GM18507 (cell line): ENCODE measurements at regions not wholly inside any gene's neighbourhood (a gene's known extent, or its start where the extent isn't known, plus 50 kb on each side); places are given as distances from the start of the nearest gene placed in this dataset.
"Not testable (repeated sequence)": the region's sequence is repeated elsewhere in the genome, so short reads cannot be mapped to it uniquely, and the experiment has no call there.

Experiments
- DNase-seq: peaks from one replicate; pipeline ENCODE4 v3.0.0; 2011; ENCODE audit warnings: low read depth; ENCODE audit not compliant: insufficient read length; ENCODE audit errors: extremely low spot score
- FAIRE-seq: peaks from 2 replicates; lab custom pipeline; 2011; peaks lifted over from hg19 to GRCh38; lab: Jason Lieb, UNC

- no peak for FAIRE-seq
Observed at GRCh38 chr12:25883026-25883916, 75.2 kb upstream of the RASSF8 start.

GRCh38 chr12:25884024-25884919 lies 74.2 kb upstream of the RASSF8 start:
- DNase-seq (no peak), FAIRE-seq (no peak)

More at GRCh38 chr12:25883026-25883916, 75.2 kb upstream of the RASSF8 start:
- DNase-seq, result no peak

- FAIRE-seq, result no peak
- no peak for DNase-seq
Observed at GRCh38 chr12:25884920-25885234, 73.6 kb upstream of the RASSF8 start.

GRCh38 chr12:25886396-25886795 lies 72.1 kb upstream of the RASSF8 start:
- FAIRE-seq (no peak), DNase-seq (no peak)

- FAIRE-seq (no peak), DNase-seq (no peak)
Observed at GRCh38 chr12:25887367-25887766, 71.1 kb upstream of the RASSF8 start.

GRCh38 chr12:25889185-25889584 lies 69.3 kb upstream of the RASSF8 start:
- FAIRE-seq (no peak), DNase-seq (no peak)

- FAIRE-seq, DNase-seq: not testable (repeated sequence)
Observed at GRCh38 chr12:25891095-25891494, 67.4 kb upstream of the RASSF8 start.

GRCh38 chr12:25894759-25895158 lies 63.7 kb upstream of the RASSF8 start:
- DNase-seq (no peak), FAIRE-seq (peak; percentile 5)

- no peak for FAIRE-seq
- DNase-seq, result no peak
Observed at GRCh38 chr12:25896981-25897380, 61.5 kb upstream of the RASSF8 start.

GRCh38 chr12:25903603-25904245 lies 54.8 kb upstream of the RASSF8 start:
- DNase-seq, result no peak
- no peak for FAIRE-seq

GRCh38 chr12:25904442-25904841 lies 54.0 kb upstream of the RASSF8 start:
- DNase-seq (no peak), FAIRE-seq (no peak)

- FAIRE-seq, result no peak
Observed at GRCh38 chr12:25906651-25907340, 51.7 kb upstream of the RASSF8 start.

More at GRCh38 chr12:25906651-25907340, 51.7 kb upstream of the RASSF8 start:
- no peak for DNase-seq
